NCI-H460 (cell line): ENCODE measurements at regions not wholly inside any gene's neighbourhood (a gene's known extent, or its start where the extent isn't known, plus 50 kb on each side); places are given as distances from the start of the nearest gene placed in this dataset.
A peak's percentile ranks its signal among the peaks of the same experiment; 100 is the strongest.

Experiments used
- DNase-seq: peaks from one replicate; pipeline ENCODE4 v3.0.0-alpha.2; 2016; ENCODE audit warnings: low read depth; ENCODE audit errors: extremely low read depth

DNA sequence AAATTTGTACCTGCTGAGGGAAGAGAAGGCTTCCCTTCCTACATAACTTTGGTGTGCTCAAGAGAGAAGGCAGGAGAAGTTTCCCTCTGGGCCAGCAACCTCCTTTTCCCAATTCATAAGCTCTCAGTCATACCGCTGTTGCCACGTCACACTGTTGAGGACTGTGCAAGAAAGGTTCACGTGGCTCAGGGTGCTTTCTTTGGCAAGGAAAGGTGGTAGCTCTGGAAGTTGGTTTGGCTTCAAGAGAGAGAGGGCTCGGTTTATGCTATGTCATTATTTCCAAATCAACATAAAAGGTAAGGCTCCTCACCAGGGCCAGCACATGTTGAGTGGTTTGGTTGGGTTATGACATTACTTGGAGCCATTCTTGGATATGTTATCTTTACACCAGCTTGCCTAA is 77.3 kb downstream of the TNFSF18 start:
- no peak for DNase-seq

GRCh38 chr1:172976222-172977041 is 74.3 kb downstream of the TNFSF18 start:
- DNase-seq, result no peak

- DNase-seq, result no peak
Observed at GRCh38 chr1:172977296-172978017, 73.3 kb downstream of the TNFSF18 start.

- no peak for DNase-seq
Observed at GRCh38 chr1:172978595-172978994, 72.1 kb downstream of the TNFSF18 start.

DNA sequence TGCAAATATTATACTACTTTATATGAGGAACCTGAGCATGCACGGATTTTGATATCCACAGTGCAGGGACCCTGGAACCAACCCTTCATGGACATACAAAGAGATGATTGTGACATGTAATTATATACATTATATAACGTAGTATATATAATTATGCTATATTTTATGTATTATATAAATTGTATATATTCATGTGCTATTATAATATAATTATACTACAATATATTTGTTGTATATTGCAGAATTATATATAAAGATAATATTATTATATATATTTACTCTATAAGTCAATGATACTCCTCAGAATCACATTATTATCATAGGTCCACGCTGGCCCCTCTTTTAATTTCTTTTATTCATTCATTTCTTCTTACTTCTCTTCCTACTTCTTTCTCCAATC is 70.9 kb downstream of the TNFSF18 start:
- no peak for DNase-seq

GRCh38 chr1:172980456-172980855 is 70.3 kb downstream of the TNFSF18 start:
- peak; percentile 60 for DNase-seq

DNA sequence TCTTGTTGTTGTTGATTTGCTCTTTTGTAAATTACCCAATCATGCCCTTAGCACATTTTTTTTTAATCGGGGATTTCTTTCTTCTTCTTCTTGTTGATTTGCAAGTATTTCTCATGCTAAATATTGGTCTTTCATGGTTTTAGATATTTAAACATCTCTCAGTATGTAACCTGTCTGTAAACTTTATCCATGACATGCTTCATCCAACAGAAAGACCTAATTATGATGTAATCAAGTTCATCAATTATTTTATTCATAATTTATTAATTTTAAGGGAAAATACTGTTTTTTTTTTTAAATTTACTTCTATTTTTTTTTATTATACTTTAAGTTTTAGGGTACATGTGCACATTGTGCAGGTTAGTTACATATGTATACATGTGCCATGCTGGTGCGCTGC is 69.8 kb downstream of the TNFSF18 start:
- no peak for DNase-seq
